ENCODE measurements at regions not wholly inside any gene's neighbourhood (a gene's known extent, or its start where the extent isn't known, plus 50 kb on each side); places are given as distances from the start of the nearest gene placed in this dataset.

DNA sequence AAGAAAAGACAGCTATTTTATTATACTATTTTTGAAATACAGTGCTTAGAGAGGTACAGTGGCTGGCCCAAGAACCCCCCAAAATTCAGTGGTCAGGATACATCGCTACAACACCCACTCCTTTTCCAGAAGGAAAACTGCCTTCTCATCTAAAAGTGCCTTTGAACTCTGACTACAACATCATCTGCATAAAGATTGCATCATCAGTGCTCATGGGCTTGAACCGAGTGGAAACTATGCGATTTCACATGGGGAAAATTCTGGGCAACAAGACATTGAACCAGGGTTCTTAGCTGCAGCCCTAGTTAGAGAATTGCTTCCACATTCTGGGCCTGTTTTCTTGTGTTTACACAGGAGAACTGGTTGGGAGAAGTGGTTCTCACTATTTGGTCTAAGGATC lies 294.6 kb upstream of the SLC14A2 start:
- TF ChIP-seq, protein P1, sequence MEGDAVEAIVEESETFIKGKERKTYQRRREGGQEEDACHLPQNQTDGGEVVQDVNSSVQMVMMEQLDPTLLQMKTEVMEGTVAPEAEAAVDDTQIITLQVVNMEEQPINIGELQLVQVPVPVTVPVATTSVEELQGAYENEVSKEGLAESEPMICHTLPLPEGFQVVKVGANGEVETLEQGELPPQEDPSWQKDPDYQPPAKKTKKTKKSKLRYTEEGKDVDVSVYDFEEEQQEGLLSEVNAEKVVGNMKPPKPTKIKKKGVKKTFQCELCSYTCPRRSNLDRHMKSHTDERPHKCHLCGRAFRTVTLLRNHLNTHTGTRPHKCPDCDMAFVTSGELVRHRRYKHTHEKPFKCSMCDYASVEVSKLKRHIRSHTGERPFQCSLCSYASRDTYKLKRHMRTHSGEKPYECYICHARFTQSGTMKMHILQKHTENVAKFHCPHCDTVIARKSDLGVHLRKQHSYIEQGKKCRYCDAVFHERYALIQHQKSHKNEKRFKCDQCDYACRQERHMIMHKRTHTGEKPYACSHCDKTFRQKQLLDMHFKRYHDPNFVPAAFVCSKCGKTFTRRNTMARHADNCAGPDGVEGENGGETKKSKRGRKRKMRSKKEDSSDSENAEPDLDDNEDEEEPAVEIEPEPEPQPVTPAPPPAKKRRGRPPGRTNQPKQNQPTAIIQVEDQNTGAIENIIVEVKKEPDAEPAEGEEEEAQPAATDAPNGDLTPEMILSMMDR (conservative IDR thresholded peaks at IDR 0.05; ENCODE audit: low read depth, low read length) = no peak
- no peak for TF ChIP-seq EZH2 (IDR thresholded peaks at IDR 0.05; ENCODE audit: low read length, unreplicated experiment)

Measured in PC-3 (cell line).